GM21381 (cell line): ENCODE measurements at regions not wholly inside any gene's neighbourhood (a gene's known extent, or its start where the extent isn't known, plus 50 kb on each side); places are given as distances from the start of the nearest gene placed in this dataset.
A peak's percentile ranks its signal among the peaks of the same experiment; 100 is the strongest.

Source experiments
- ATAC-seq: cut with Tn5 transposase; IDR thresholded peaks from one replicate; pipeline ENCODE4 v1.9.1; 2021; ENCODE audit warnings: mild to moderate bottlenecking, moderate library complexity; ENCODE audit not compliant: unreplicated experiment

DNA sequence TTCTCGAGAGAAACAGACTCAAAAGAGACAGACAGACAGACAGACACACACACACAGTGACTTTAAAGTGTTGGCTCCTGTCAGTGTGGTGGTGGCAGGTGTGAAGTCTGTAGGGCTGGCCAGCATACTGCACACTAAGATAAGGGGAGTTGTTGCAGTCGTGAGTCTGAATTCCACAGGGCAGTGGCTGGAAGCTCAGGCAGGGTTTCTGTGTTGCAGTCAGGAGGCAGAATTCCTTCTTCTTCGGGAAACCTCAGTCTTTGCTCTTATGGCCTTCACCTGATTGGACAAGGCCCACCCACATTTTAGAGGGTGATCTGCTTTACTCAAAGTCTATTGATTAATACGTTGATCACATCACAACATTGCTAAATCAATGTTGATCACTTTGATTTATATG, 478.4 kb upstream of the HS6ST1 start:
- ATAC-seq = no peak

DNA sequence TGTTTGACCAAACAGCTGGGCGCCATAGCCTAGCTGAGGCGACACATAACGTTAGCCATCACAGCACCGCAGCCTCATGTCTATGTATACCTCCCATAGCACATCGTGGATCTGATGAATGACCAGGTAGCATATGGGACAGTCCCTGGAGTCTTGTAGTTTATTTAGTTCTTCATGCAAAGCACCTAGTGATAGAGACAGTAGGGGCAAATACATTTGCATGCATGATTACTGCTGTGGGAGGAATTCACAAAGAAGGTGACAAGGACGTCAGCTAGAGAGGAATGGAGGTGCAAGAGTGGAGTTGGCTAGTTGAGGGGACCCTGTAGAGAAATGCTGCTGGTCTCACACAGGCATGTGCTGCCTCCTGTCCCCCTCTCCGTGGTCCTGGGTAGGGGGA, 478.9 kb upstream of the HS6ST1 start:
- peak; percentile 22 for ATAC-seq

GRCh38 chr2:128797937-128798336, 479.3 kb upstream of the HS6ST1 start:
- ATAC-seq = peak; percentile 84

GRCh38 chr2:128798502-128799283, 480.0 kb upstream of the HS6ST1 start:
- ATAC-seq = no peak

DNA sequence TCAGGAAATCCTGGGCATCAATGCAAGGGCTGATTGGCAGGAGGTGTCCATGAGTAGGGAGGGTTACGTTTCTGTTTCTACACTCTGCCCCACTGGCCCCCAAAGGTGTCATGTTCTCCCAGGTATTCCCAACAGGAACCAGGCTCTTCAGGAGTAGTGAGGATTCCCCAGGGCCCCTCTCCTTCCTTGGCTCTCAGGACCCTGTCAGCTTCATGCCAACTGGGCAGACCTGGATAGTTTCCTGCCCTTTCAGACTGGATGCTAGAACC, 480.6 kb upstream of the HS6ST1 start:
- no peak for ATAC-seq

GRCh38 chr2:128799730-128800129, 481.1 kb upstream of the HS6ST1 start:
- no peak for ATAC-seq

GRCh38 chr2:128801576-128801975, 482.9 kb upstream of the HS6ST1 start:
- no peak for ATAC-seq

DNA sequence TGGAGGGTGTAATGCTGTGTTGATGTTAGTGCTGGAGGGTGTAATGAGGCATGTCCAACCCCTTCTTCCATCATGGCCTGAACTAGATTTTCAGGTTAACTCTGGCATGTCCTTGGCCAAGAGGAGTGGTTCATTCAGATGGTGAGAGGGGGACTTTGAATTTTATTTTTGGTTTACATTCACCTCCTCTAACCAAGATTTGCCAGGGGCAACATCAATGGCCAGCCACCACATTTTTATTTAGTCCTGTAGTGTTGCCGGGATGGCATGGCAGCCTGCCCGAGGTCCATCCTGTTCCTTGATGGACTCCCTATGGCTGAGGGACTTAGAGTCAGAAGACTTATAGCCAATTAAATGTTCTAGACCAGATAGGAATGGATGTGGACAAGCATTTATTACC, 484.6 kb upstream of the HS6ST1 start:
- ATAC-seq = no peak

GRCh38 chr2:128805237-128805636, 486.6 kb upstream of the HS6ST1 start:
- no peak for ATAC-seq

DNA sequence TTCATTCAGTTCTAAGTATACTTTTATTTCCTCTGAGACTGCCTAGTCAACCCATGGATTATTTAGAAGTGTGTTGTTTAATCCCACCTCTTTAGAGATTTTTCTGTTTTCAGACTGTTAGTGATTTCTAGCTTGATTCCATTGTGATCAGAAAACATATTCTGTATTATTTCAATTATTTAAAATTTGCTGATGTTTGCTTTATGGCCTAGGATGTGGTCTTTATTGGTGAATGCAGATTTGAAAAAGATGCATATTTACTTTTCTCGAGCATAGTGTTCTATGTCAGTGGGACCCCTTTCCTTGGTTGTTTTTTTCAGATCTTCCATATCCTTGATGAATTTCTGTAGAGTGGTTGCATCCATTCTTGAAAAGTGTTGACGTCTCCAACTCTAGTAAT, 487.2 kb upstream of the HS6ST1 start:
- ATAC-seq = no peak

- no peak for ATAC-seq
Measured at GRCh38 chr2:128807317-128807716, 488.6 kb upstream of the HS6ST1 start.

- ATAC-seq = no peak
Measured at GRCh38 chr2:128808462-128809258, 490.0 kb upstream of the HS6ST1 start.

DNA sequence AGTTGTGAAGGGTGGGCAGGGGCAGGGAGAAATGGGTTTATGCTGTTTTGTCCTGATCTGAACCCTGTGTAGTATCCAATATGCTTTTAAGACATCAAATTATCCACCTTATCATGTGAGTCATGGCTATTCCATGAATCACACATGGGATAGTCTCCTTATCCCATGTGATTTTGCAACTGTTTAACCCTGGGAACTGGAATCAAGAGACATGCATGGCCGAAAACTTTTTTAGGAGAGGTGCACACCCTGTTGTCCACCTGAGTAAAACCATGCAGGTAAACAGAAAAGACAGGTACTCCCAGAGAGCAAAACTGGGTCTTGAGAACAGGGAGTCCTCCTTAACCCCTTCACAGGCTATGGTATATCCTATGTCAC, 490.6 kb upstream of the HS6ST1 start:
- ATAC-seq = no peak

- no peak for ATAC-seq
Measured at GRCh38 chr2:128809880-128810279, 491.2 kb upstream of the HS6ST1 start.

- no peak for ATAC-seq
Measured at GRCh38 chr2:128812183-128812940, 493.7 kb upstream of the HS6ST1 start.

DNA sequence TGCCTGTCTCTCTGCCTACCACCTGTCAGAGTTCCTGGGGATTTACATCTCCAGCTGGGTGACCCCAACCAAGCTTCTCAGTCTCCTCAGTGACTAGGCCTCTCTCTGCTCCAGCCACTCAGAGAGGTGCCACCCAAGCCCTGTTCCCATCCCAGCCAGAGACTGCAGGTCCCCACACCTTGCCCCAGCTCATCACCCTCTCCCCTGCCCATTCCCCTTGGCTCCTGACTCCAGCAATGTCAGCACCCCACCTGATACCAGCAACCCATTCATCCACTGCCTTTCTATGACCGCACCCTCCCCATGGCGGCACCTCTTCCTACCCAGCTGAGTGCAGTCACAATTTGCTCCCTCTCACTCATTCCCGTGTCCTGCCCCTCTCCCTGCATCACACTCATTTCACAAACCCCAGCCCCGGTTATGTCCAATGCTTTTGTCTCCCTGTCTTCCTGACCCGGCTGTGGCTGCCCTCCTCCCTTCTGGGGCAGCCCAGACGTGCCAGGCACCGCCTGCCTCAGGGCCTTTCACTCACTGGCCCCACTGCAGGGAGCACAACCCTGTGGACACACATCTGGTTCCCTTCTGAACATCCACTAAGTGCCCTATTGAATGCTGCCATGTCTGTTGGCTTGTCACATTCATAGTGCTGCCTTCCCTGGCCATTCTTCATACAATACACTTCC, 494.8 kb upstream of the HS6ST1 start:
- ATAC-seq = no peak

GRCh38 chr2:128815248-128815647, 496.6 kb upstream of the HS6ST1 start:
- no peak for ATAC-seq

DNA sequence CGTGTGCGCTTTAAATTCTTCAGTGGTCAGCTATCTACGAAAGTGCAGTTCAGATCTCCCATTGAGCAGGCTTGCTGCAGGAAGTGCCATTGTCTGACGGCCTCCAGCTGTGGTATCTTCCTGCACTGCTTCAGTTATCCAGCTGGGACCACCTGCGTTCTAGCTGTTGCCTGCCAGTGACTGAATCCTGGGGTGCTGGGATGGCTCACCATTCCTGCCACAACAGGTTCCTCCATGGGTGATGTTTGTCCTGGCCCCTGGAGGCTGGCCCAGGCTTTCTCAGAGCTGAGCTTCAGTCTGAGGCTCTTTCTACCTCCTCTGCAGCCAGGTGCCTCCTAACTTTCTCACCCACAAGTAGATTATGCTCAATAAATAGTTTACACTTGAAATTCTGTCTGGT, 498.5 kb upstream of the HS6ST1 start:
- no peak for ATAC-seq

DNA sequence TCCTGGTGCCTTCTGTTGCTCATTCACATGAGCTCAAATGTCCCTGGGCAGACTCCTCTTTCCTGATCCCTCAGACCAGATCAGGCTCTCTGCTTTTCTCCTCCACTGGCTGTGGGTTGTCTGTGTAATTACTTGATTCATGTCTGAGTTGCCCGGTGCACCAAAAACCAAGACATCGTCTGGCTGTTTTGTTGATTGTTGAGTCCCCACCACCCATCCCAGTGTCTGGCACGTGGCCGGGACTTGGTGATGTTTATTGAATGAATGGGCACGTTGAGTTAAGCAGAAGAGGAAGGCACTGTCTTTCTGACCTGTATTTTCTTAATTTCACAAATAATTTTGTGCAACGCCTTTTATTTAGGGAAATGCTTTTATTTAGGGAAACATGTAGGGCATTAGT, 499.1 kb upstream of the HS6ST1 start:
- ATAC-seq = no peak

DNA sequence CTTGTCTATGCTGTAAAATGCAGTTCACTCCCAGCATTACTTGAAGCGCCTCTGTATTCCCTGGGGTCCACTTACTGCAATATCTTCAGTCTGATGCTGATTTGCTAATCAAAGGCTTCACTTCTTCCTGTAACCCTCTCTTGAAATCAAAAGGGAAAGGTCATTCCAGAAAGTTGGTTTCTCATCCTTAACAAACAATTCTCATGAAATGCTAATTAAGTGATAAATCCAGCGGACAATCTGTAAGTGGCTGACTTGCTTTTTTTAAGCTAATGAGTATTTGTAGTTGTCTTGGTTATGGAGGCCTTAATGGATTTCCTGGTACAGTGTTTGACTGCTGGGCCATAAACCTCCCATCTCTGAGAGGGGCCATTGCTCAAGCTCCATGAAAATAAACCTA, 499.6 kb upstream of the HS6ST1 start:
- ATAC-seq = no peak

DNA sequence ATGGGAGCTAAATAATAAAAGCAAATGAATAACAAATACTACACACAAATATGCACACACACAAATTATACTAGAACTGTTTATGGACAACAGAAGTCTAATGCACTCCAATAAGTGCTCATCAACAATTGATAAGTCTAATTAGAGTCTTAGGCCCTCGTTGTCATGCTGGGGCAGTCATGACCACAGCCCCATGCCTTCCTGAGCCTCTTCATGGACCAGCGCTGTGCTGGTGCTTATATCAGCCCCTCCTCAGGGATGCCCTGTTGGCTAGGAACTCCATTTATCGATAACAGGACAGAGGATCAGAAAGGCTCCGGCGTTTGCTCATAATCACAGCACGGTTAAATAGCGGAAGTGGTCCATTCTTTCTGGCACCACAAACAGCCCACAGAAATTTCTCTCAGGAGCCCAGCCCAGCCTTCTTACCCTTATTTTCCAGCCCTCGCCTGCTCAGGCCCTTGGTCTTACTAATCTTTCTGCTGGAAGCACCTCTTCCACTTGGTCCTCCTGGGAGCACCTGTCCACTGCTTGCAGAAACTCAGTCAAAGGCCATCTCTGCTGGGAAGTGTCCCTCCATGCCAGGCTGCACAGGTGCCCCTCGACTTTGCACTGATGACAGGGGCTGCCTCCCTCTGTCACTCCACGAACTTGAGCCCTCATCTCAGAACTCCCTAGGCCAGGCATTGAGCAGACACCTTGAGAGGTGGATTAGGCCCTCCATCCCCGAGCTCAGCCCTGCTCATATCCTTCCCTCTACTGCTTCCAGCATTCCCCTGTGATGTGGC, 500.2 kb upstream of the HS6ST1 start:
- ATAC-seq = no peak
